Uterus (tissue), 3 donors: ENCODE measurements at regions not wholly inside any gene's neighbourhood (a gene's known extent, or its start where the extent isn't known, plus 50 kb on each side); places are given as distances from the start of the nearest gene placed in this dataset.

Experiments
- DNase-seq, 2 donors: peaks; one replicate each; pipeline ENCODE4 v3.0.0-alpha.2; 2019 to 2020
- H3K27ac ChIP-seq, 2 donors: fragments of 200-600 bp; sonication (generic); 1 replicate in 1 of 2; 2 replicates in 1 of 2; pipeline ENCODE4 v1.5.1; 2016 to 2018
- H3K27me3 ChIP-seq, 2 donors: fragments of 200-600 bp; sonication (generic); one replicate each; pipeline ENCODE4 v1.5.1; 2018 to 2019; ENCODE audit warnings: control low read depth in 1 of 2
- H3K36me3 ChIP-seq, 2 donors: fragments of 200-600 bp; sonication (generic); one replicate each; pipeline ENCODE4 v1.5.1; 2019; ENCODE audit warnings: control low read depth in 1 of 2
- H3K4me1 ChIP-seq, 2 donors: fragments of 200-600 bp; sonication (generic); one replicate each; pipeline ENCODE4 v1.5.1; 2018 to 2019; ENCODE audit warnings: control low read depth in 1 of 2
- H3K4me3 ChIP-seq, 2 donors: fragments of 200-600 bp; sonication (generic); 1 replicate in 1 of 2; 2 replicates in 1 of 2; pipeline ENCODE4 v1.5.1; 2018 to 2019; ENCODE audit warnings: mild to moderate bottlenecking in 1 of 2
- H3K9me3 ChIP-seq, 2 donors: fragments of 200-600 bp; sonication (generic); one replicate each; pipeline ENCODE4 v1.5.1; 2019; ENCODE audit warnings: control low read depth in 1 of 2
- POLR2A ChIP-seq, 2 donors: fragments of 450-650 bp; IDR thresholded peaks; one replicate each; pipeline ENCODE4 v1.6.1; 2016; ENCODE audit warnings: antibody characterized with exemption in 2 of 2, mild to moderate bottlenecking in 1 of 2, moderate library complexity in 1 of 2
- intact Hi-C: fragments of 100-400 bp; cut with DNase I; formaldehyde crosslinking; loops from one replicate; pipeline ENCODE4 v1.15.1; 2023; ENCODE audit warnings: low total_unique reads
- TF ChIP-seq, protein P1 (sequence below), 4 experiments: fragments of 200-600 bp in 2 of 4; fragments of 450-650 bp in 2 of 4; sonication (generic) in 2 of 4; IDR thresholded peaks; one replicate each; pipeline ENCODE4 v1.5.1; 2016 to 2019; ENCODE audit warnings: antibody characterized with exemption in 4 of 4, mild to moderate bottlenecking in 2 of 4, moderate library complexity in 1 of 4
- donor health status: DM: yes; HTN: yes; CAD: no.

GRCh38 chr21:32184485-32184884 is 94.4 kb downstream of the MIS18A start:
- no peaks in the 10 kb centered on the region for H3K9me3 ChIP-seq

GRCh38 chr21:32184065-32184464 is 94.8 kb downstream of the MIS18A start:
- no peaks in the 10 kb centered on the region for H3K9me3 ChIP-seq
- TF ChIP-seq, protein P1, sequence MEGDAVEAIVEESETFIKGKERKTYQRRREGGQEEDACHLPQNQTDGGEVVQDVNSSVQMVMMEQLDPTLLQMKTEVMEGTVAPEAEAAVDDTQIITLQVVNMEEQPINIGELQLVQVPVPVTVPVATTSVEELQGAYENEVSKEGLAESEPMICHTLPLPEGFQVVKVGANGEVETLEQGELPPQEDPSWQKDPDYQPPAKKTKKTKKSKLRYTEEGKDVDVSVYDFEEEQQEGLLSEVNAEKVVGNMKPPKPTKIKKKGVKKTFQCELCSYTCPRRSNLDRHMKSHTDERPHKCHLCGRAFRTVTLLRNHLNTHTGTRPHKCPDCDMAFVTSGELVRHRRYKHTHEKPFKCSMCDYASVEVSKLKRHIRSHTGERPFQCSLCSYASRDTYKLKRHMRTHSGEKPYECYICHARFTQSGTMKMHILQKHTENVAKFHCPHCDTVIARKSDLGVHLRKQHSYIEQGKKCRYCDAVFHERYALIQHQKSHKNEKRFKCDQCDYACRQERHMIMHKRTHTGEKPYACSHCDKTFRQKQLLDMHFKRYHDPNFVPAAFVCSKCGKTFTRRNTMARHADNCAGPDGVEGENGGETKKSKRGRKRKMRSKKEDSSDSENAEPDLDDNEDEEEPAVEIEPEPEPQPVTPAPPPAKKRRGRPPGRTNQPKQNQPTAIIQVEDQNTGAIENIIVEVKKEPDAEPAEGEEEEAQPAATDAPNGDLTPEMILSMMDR (IDR thresholded peaks at IDR 0.05) = no peak
- no peak for TF ChIP-seq POLR2A (IDR thresholded peaks at IDR 0.05)
- H3K36me3 ChIP-seq = no peaks in the 10 kb centered on the region
- no peaks in the 10 kb centered on the region for H3K27me3 ChIP-seq
- H3K4me1 ChIP-seq = no peaks in the 10 kb centered on the region
- intact Hi-C loops = no loop called here
- no peak overlapping the region for H3K27ac ChIP-seq
- DNase-seq = no peak
- no peak overlapping the region for H3K4me3 ChIP-seq

More at GRCh38 chr21:32184485-32184884, 94.4 kb downstream of the MIS18A start:
- no peaks in the 10 kb centered on the region for H3K4me1 ChIP-seq
- TF ChIP-seq, protein P1 (IDR thresholded peaks at IDR 0.05) = no peak
- no peak for TF ChIP-seq POLR2A (IDR thresholded peaks at IDR 0.05)
- no peak overlapping the region for H3K4me3 ChIP-seq
- no peaks in the 10 kb centered on the region for H3K36me3 ChIP-seq
- no peak overlapping the region for H3K27ac ChIP-seq
- intact Hi-C loops = no loop called here
- DNase-seq = no peak
- no peaks in the 10 kb centered on the region for H3K27me3 ChIP-seq

DNA sequence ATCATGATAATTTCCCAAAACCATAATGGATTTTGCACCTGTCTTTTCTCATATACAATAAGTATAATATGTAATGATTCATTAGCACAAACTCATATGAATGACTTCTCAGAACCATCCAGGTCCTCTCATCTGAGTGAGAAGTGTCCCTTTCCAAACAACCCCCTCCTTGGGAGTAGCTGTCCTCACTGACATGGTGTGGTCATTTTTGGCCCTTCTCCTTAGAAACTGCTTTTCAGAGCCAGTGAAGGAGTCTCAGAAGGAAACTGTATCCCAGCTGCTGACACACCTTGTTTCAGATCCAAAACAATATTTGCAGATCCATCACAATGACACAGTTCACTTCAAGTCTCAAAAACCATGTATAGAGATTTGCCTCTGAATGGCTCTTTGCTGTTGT is 95.5 kb downstream of the MIS18A start:
- H3K4me3 ChIP-seq = no peak overlapping the region
- no peaks in the 10 kb centered on the region for H3K9me3 ChIP-seq
- no peaks in the 10 kb centered on the region for H3K27me3 ChIP-seq
- DNase-seq = no peak
- H3K4me1 ChIP-seq = no peaks in the 10 kb centered on the region
- H3K27ac ChIP-seq = no peak overlapping the region
- H3K36me3 ChIP-seq = no peaks in the 10 kb centered on the region
- intact Hi-C loops = no loop called here
- TF ChIP-seq, protein P1 (IDR thresholded peaks at IDR 0.05) = no peak
- no peak for TF ChIP-seq POLR2A (IDR thresholded peaks at IDR 0.05)

GRCh38 chr21:32182449-32182848 is 96.4 kb downstream of the MIS18A start:
- no peaks in the 10 kb centered on the region for H3K4me1 ChIP-seq
- intact Hi-C loops = no loop called here
- H3K9me3 ChIP-seq = no peaks in the 10 kb centered on the region
- H3K27me3 ChIP-seq = no peaks in the 10 kb centered on the region
- no peak overlapping the region for H3K27ac ChIP-seq
- no peak for DNase-seq
- TF ChIP-seq, protein P1 (IDR thresholded peaks at IDR 0.05) = no peak
- no peak for TF ChIP-seq POLR2A (IDR thresholded peaks at IDR 0.05)
- H3K4me3 ChIP-seq = no peak overlapping the region
- no peaks in the 10 kb centered on the region for H3K36me3 ChIP-seq

DNA sequence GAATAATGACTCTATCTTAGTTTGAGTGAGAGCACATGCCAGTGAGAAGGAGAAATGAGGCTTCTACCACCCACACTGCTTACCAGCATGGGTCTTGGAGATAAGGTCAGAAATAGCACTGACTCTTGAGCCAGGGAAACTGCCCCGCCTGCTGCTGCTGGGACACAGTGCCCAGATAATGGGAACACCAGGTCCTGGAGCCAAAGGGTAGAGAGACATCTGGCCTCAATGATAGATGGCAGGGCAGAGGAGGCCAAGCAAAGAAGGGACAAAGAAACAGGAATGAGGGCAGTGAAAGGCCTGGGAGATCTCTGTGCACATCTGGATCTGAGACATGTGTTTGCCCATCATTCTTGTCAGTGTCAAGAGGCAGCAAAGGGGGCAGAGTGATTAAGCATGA is 97.4 kb downstream of the MIS18A start:
- Histone ChIP-seq H3K27me3 (no peaks in the 10 kb centered on the region), H3K36me3 (no peaks in the 10 kb centered on the region), H3K4me3 (no peak overlapping the region), H3K27ac (no peak overlapping the region), H3K4me1 (no peaks in the 10 kb centered on the region), H3K9me3 (no peaks in the 10 kb centered on the region)
- no peak for DNase-seq
- intact Hi-C loops = no loop called here
- TF ChIP-seq, protein P1 (IDR thresholded peaks at IDR 0.05) = no peak
- TF ChIP-seq POLR2A (IDR thresholded peaks at IDR 0.05) = no peak
